ENCODE measurements at regions not wholly inside any gene's neighbourhood (a gene's known extent, or its start where the extent isn't known, plus 50 kb on each side); places are given as distances from the start of the nearest gene placed in this dataset.

GRCh38 chr1:79603843-79604242 is 597.3 kb upstream of the ADGRL4 start:
- Histone ChIP-seq H3K9me3 (ENCODE audit: control insufficient read depth in 4 of 4, insufficient read depth in 3 of 4, low read length in 3 of 4) (peaks cover 0 to 4% (median 2%) of the 10 kb centered on the region in 4 donors), H3K36me3 (ENCODE audit: control insufficient read depth in 4 of 4, insufficient read depth in 4 of 4, low read length in 4 of 4) (no peaks in the 10 kb centered on the region), H3K4me1 (ENCODE audit: control insufficient read depth in 5 of 5, insufficient read depth in 5 of 5, low read length in 5 of 5) (no peaks in the 10 kb centered on the region), H3K4me3 (no peak overlapping the region), H3K27me3 (ENCODE audit: control insufficient read depth in 3 of 3, insufficient read depth in 3 of 3, low read length in 2 of 3) (no peaks in the 10 kb centered on the region), H3K9ac (ENCODE audit: insufficient read depth in 1 of 2, low read length in 2 of 2) (no peak overlapping the region), H3K27ac (ENCODE audit: low read depth in 1 of 2, low read length in 1 of 2) (no peak overlapping the region)
- no peak for ATAC-seq (ENCODE audit: insufficient read depth, low FRiP score)
- TF ChIP-seq CTCF (IDR thresholded peaks at IDR 0.05; ENCODE audit: control extremely low read depth, extremely low read depth), result no peak
- DNase-seq, result peak in 1 of 3 donors; percentile 20
- 74 to 82% methylated on average over 2 of the region's 2 CpGs for WGBS, 2 donors

- H3K27me3 ChIP-seq (ENCODE audit: control insufficient read depth in 3 of 3, insufficient read depth in 3 of 3, low read length in 2 of 3), result no peaks in the 10 kb centered on the region
- H3K4me3 ChIP-seq, result no peak overlapping the region
- DNase-seq (peak in 2 of 3 donors; percentile 37 to 44), ATAC-seq (ENCODE audit: insufficient read depth, low FRiP score) (no peak)
- no peaks in the 10 kb centered on the region for H3K36me3 ChIP-seq (ENCODE audit: control insufficient read depth in 4 of 4, insufficient read depth in 4 of 4, low read length in 4 of 4)
- H3K27ac ChIP-seq (ENCODE audit: low read depth in 1 of 2, low read length in 1 of 2), result no peak overlapping the region
- WGBS, 2 donors, result 72 to 80% methylated on average over 2 of the region's 2 CpGs
- no peak for TF ChIP-seq CTCF (IDR thresholded peaks at IDR 0.05; ENCODE audit: control extremely low read depth, extremely low read depth)
- H3K9ac ChIP-seq (ENCODE audit: insufficient read depth in 1 of 2, low read length in 2 of 2), result no peak overlapping the region
- H3K4me1 ChIP-seq (ENCODE audit: control insufficient read depth in 5 of 5, insufficient read depth in 5 of 5, low read length in 5 of 5), result no peaks in the 10 kb centered on the region
- peaks cover 0 to 4% (median 2%) of the 10 kb centered on the region in 4 donors for H3K9me3 ChIP-seq (ENCODE audit: control insufficient read depth in 4 of 4, insufficient read depth in 3 of 4, low read length in 3 of 4)
These were observed 592.7 kb upstream of the ADGRL4 start for GRCh38 chr1:79599257-79599656.

GRCh38 chr1:79595931-79596330 is 589.4 kb upstream of the ADGRL4 start:
- Histone ChIP-seq H3K36me3 (ENCODE audit: control insufficient read depth in 4 of 4, insufficient read depth in 4 of 4, low read length in 4 of 4) (no peaks in the 10 kb centered on the region), H3K27me3 (ENCODE audit: control insufficient read depth in 3 of 3, insufficient read depth in 3 of 3, low read length in 2 of 3) (no peaks in the 10 kb centered on the region), H3K4me3 (no peak overlapping the region), H3K9ac (ENCODE audit: insufficient read depth in 1 of 2, low read length in 2 of 2) (no peak overlapping the region), H3K9me3 (ENCODE audit: control insufficient read depth in 4 of 4, insufficient read depth in 3 of 4, low read length in 3 of 4) (peaks cover 0 to 4% (median 2%) of the 10 kb centered on the region in 4 donors), H3K4me1 (ENCODE audit: control insufficient read depth in 5 of 5, insufficient read depth in 5 of 5, low read length in 5 of 5) (no peaks in the 10 kb centered on the region), H3K27ac (ENCODE audit: low read depth in 1 of 2, low read length in 1 of 2) (no peak overlapping the region)
- no peak for TF ChIP-seq CTCF (IDR thresholded peaks at IDR 0.05; ENCODE audit: control extremely low read depth, extremely low read depth)
- DNase-seq (peak in 1 of 3 donors; percentile 9), ATAC-seq (ENCODE audit: insufficient read depth, low FRiP score) (no peak)
- WGBS, 2 donors, result 92 to 94% methylated on average over 1 of the region's 1 CpG

- Histone ChIP-seq H3K27me3 (ENCODE audit: control insufficient read depth in 3 of 3, insufficient read depth in 3 of 3, low read length in 2 of 3) (no peaks in the 10 kb centered on the region), H3K27ac (ENCODE audit: low read depth in 1 of 2, low read length in 1 of 2) (no peak overlapping the region), H3K9ac (ENCODE audit: insufficient read depth in 1 of 2, low read length in 2 of 2) (no peak overlapping the region), H3K36me3 (ENCODE audit: control insufficient read depth in 4 of 4, insufficient read depth in 4 of 4, low read length in 4 of 4) (no peaks in the 10 kb centered on the region), H3K4me3 (no peak overlapping the region), H3K9me3 (ENCODE audit: control insufficient read depth in 4 of 4, insufficient read depth in 3 of 4, low read length in 3 of 4) (no peaks in the 10 kb centered on the region), H3K4me1 (ENCODE audit: control insufficient read depth in 5 of 5, insufficient read depth in 5 of 5, low read length in 5 of 5) (no peaks in the 10 kb centered on the region)
- ATAC-seq (ENCODE audit: insufficient read depth, low FRiP score) (no peak), DNase-seq (no peak)
- no peak for TF ChIP-seq CTCF (IDR thresholded peaks at IDR 0.05; ENCODE audit: control extremely low read depth, extremely low read depth)
- WGBS, 2 donors, result 89 to 90% methylated on average over 17 of the region's 17 CpGs
These were observed 587.7 kb upstream of the ADGRL4 start for GRCh38 chr1:79594121-79594698.

All from lung (tissue), 11 donors.